ENCODE measurements at regions not wholly inside any gene's neighbourhood (a gene's known extent, or its start where the extent isn't known, plus 50 kb on each side); places are given as distances from the start of the nearest gene placed in this dataset.

DNA sequence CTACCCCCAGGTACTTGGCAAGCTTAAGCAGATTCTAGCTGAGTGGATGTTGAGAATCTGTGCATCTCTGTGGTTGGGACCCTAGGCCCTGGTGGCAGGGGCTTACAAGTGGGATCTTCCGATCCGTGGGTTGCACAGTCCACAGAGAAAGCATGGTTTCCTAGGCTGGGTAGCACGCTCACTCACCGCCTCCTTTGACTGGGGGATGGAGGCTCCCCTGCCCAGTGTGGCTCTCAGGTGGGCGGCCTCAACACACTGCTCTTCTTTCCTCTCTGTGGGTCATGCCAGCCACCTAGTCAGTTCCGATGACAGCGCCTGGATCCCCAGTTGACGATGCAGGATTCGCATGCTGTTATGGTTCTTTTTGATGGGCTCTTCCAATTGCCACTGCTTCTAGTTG, 639.5 kb upstream of the ADAMTS5 start:
- Histone ChIP-seq H3K27ac (no peak overlapping the region), H3K9me3 (no peaks in the 10 kb centered on the region), H3K4me3 (no peak overlapping the region), H3K27me3 (replicated peaks; ENCODE audit: insufficient read depth) (no peaks in the 10 kb centered on the region), H3K4me1 (ENCODE audit: control insufficient read depth in 1 of 2, low read depth in 2 of 2) (no peaks in the 10 kb centered on the region), H3K36me3 (no peaks in the 10 kb centered on the region)
- ATAC-seq (ENCODE audit: insufficient number of reproducible peaks, low FRiP score, low read depth) (no peak), DNase-seq (ENCODE audit: low spot score) (no peak)
- TF ChIP-seq, protein P1, sequence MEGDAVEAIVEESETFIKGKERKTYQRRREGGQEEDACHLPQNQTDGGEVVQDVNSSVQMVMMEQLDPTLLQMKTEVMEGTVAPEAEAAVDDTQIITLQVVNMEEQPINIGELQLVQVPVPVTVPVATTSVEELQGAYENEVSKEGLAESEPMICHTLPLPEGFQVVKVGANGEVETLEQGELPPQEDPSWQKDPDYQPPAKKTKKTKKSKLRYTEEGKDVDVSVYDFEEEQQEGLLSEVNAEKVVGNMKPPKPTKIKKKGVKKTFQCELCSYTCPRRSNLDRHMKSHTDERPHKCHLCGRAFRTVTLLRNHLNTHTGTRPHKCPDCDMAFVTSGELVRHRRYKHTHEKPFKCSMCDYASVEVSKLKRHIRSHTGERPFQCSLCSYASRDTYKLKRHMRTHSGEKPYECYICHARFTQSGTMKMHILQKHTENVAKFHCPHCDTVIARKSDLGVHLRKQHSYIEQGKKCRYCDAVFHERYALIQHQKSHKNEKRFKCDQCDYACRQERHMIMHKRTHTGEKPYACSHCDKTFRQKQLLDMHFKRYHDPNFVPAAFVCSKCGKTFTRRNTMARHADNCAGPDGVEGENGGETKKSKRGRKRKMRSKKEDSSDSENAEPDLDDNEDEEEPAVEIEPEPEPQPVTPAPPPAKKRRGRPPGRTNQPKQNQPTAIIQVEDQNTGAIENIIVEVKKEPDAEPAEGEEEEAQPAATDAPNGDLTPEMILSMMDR (IDR thresholded peaks at IDR 0.05): no peak

DNA sequence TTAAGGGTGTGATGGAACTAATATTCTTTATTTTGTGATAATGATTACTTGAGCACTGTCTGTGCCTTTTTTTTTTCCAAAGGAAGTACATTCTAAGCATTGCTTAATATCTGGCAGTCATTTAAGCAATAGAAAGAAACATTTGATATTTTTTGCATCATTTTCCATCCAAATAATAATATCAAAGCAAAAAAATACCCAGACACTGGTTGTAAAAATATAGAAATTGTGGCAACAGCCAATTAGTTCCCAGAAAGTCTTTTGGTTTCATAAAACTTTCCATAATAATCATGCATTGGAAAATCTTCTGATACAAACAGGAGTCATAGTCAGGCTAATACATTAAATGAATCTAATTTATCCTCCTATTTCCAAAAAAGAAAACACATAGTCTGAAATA, 629.3 kb upstream of the ADAMTS5 start:
- H3K9me3 ChIP-seq: no peaks in the 10 kb centered on the region
- ATAC-seq (ENCODE audit: insufficient number of reproducible peaks, low FRiP score, low read depth) (no peak), DNase-seq (ENCODE audit: low spot score) (no peak)
- no peak overlapping the region for H3K4me3 ChIP-seq
- H3K27ac ChIP-seq: no peak overlapping the region
- no peaks in the 10 kb centered on the region for H3K27me3 ChIP-seq (replicated peaks; ENCODE audit: insufficient read depth)
- TF ChIP-seq, protein P1 (IDR thresholded peaks at IDR 0.05): no peak
- H3K4me1 ChIP-seq (ENCODE audit: control insufficient read depth in 1 of 2, low read depth in 2 of 2): no peaks in the 10 kb centered on the region
- no peaks in the 10 kb centered on the region for H3K36me3 ChIP-seq

DNA sequence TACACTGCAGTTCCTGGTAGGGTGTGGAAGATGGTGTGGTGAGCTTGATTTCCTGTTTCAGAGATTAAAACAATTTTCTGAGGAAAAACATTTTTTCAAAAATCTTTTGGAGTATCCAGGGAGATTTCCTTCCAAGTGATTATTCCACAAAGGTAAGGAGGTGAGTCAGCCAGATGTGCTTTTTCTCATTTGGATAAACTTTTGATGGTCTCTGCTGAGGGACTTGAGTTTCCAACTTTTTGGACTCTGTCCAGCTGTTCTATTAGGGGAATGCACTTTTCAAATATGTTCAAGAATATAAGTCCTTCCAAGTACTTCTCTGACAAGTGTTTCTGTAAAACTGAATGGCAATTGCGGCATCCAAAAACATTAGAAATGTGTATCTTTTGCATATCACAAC, 628.8 kb upstream of the ADAMTS5 start:
- DNase-seq (ENCODE audit: low spot score): no peak
- TF ChIP-seq, protein P1 (IDR thresholded peaks at IDR 0.05): no peak
- Histone ChIP-seq H3K27me3 (replicated peaks; ENCODE audit: insufficient read depth) (no peaks in the 10 kb centered on the region), H3K36me3 (no peaks in the 10 kb centered on the region), H3K4me1 (ENCODE audit: control insufficient read depth in 1 of 2, low read depth in 2 of 2) (no peaks in the 10 kb centered on the region), H3K9me3 (no peaks in the 10 kb centered on the region), H3K27ac (no peak overlapping the region), H3K4me3 (no peak overlapping the region)
- ATAC-seq (ENCODE audit: insufficient number of reproducible peaks, low FRiP score, low read depth): no peak

DNA sequence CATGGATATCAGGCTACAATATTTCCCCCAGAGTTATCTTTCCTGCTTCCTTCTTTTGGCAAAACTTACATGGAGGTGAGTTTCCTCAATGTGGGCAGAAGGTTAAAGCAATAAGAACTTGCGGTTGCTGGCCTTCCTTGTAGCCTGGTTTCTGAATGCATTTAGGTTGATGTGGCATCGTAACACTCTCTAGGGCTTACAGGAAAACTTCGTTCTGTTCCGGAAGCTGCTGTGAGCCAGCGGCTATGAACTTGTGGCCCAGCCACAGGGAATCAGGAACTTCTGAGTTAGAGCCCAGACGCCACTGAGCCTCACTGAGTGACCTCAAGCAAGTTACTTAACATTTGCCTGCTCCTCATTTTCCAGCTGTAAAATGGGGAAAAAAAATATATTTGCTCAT, 623.4 kb upstream of the ADAMTS5 start:
- ATAC-seq (ENCODE audit: insufficient number of reproducible peaks, low FRiP score, low read depth) (no peak), DNase-seq (ENCODE audit: low spot score) (no peak)
- TF ChIP-seq, protein P1 (IDR thresholded peaks at IDR 0.05): no peak
- Histone ChIP-seq H3K9me3 (no peaks in the 10 kb centered on the region), H3K36me3 (no peaks in the 10 kb centered on the region), H3K27me3 (replicated peaks; ENCODE audit: insufficient read depth) (no peaks in the 10 kb centered on the region), H3K4me3 (no peak overlapping the region), H3K27ac (no peak overlapping the region), H3K4me1 (ENCODE audit: control insufficient read depth in 1 of 2, low read depth in 2 of 2) (no peaks in the 10 kb centered on the region)

DNA sequence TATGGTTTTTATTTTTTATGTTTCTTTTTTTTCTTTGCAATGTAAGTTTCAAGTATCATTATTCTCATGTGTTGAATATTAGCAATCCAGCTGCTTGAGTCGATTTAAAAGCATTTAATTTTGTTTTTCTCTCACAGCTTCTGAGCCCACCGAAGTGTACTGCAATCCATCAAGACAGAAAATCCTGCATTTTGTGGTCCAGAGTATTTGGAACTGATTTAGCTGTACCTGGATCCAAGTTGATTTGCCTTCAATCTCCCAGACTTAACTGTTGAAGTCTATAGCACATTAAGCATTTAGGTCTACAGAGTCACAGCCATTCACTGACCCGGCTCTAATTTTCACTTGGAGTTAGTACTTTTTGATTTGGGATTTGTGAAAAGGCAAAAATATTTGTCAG, 622.9 kb upstream of the ADAMTS5 start:
- Histone ChIP-seq H3K36me3 (no peaks in the 10 kb centered on the region), H3K9me3 (no peaks in the 10 kb centered on the region), H3K27me3 (replicated peaks; ENCODE audit: insufficient read depth) (no peaks in the 10 kb centered on the region), H3K27ac (no peak overlapping the region), H3K4me1 (ENCODE audit: control insufficient read depth in 1 of 2, low read depth in 2 of 2) (no peaks in the 10 kb centered on the region), H3K4me3 (no peak overlapping the region)
- ATAC-seq (ENCODE audit: insufficient number of reproducible peaks, low FRiP score, low read depth) (no peak), DNase-seq (ENCODE audit: low spot score) (no peak)
- TF ChIP-seq, protein P1 (IDR thresholded peaks at IDR 0.05): no peak

All from thoracic aorta (tissue), 2 donors.